ENCODE measurements at regions not wholly inside any gene's neighbourhood (a gene's known extent, or its start where the extent isn't known, plus 50 kb on each side); places are given as distances from the start of the nearest gene placed in this dataset.

DNA sequence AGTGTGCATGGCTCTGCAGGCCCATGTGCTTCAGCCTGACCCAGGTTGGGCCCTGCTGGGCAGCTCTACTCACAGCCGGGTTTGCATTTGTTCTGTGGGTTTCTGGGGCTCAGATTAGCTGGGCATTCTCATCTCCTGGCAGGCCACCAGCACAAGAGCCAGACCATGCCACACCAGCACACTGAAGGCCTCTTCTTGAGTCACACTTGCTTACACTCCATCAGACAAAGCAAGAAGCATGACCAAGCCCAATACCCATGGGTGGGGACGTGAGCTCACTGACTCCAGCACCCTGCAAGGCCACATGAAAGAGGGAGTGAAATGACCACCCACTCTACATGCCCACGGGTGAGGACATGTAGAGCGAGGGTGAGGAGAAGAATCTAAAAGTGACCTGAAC is 257.8 kb upstream of the PPP2R2D start:
- dilution Hi-C loops (cut with MboI; ENCODE audit: extremely low pct_ligation_motif_present, low sequenced_read_pairs) (no loop called here), intact Hi-C loops (cut with micrococcal nuclease) (no loop called here)
- DNase-seq (ENCODE audit: low read depth, low spot score) (no peak), FAIRE-seq (no peak)
- peaks cover 14% of the 10 kb centered on the region for H3K9me3 ChIP-seq (replicated peaks; ENCODE audit: control insufficient read depth, insufficient read depth, low read length)
- H4K20me1 ChIP-seq (replicated peaks; ENCODE audit: control insufficient read depth, extremely low read depth, insufficient read depth, low read length), result no peaks in the 10 kb centered on the region
- BruUV-seq (replicated peaks), result no TSS peak
- no peaks in the 10 kb centered on the region for H3K9me1 ChIP-seq (replicated peaks; ENCODE audit: control insufficient read depth, extremely low read depth, insufficient read depth, low read length)
- H3K36me3 ChIP-seq (ENCODE audit: control insufficient read depth in 2 of 2, extremely low read depth in 1 of 2, insufficient read depth in 2 of 2, low read length in 2 of 2), result no peaks in the 10 kb centered on the region
- H3K4me3 ChIP-seq (replicated peaks in 1 of 3; ENCODE audit: insufficient read depth in 1 of 3, low read depth in 1 of 3, low read length in 3 of 3), result no peak overlapping the region
- no peaks in the 10 kb centered on the region for H3K4me1 ChIP-seq (ENCODE audit: control insufficient read depth, extremely low read depth, insufficient read depth, low read length)
- H3K27ac ChIP-seq (ENCODE audit: insufficient read depth, low read depth, low read length), result no peak overlapping the region
- no peak for TF ChIP-seq GATA2 (IDR thresholded peaks at IDR 0.05; ENCODE audit: insufficient read depth, insufficient read length, low read depth, low read length)
- POLR2A ChIA-PET, result no interaction called here
- CTCF ChIA-PET, result no interaction called here
- H3K9ac ChIP-seq (replicated peaks; ENCODE audit: extremely low read depth, insufficient read depth, low read length), result no peak overlapping the region
- H2AFZ ChIP-seq (ENCODE audit: low read depth, low read length), result no peak overlapping the region
- no peaks in the 10 kb centered on the region for H3K79me2 ChIP-seq (ENCODE audit: control insufficient read depth, insufficient read depth, low read length)
- no peak overlapping the region for H3K4me2 ChIP-seq (ENCODE audit: insufficient read depth, low read length)
- H3K27me3 ChIP-seq (ENCODE audit: control insufficient read depth in 2 of 2, insufficient read depth in 2 of 2, low read length in 2 of 2), result no peaks in the 10 kb centered on the region

DNA sequence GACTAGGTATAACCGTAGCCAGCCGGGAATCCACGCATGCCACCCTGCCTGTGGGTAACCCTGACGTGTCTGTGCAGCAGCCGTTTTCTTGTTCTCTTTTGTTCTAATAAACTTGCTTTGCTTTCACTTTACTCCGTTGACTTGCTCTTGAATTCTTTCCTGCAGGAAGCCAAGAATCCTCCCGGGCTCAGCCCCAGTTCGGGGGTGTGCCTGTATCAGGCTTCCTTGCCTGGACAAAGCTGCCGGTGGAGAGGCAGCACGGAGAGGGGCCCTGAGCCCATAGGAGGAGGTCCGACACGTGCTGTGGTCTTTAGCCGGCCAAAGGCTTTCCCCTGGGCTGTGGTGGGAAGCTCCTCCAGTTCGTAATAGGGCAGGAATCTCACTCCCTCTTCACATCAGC is 256.5 kb upstream of the PPP2R2D start:
- H3K36me3 ChIP-seq (ENCODE audit: control insufficient read depth in 2 of 2, extremely low read depth in 1 of 2, insufficient read depth in 2 of 2, low read length in 2 of 2), result no peaks in the 10 kb centered on the region
- no peaks in the 10 kb centered on the region for H3K9me1 ChIP-seq (replicated peaks; ENCODE audit: control insufficient read depth, extremely low read depth, insufficient read depth, low read length)
- BruUV-seq (replicated peaks), result no TSS peak
- H2AFZ ChIP-seq (ENCODE audit: low read depth, low read length), result no peak overlapping the region
- no peak overlapping the region for H3K9ac ChIP-seq (replicated peaks; ENCODE audit: extremely low read depth, insufficient read depth, low read length)
- POLR2A ChIA-PET, result no interaction called here
- no peak overlapping the region for H3K4me3 ChIP-seq (replicated peaks in 1 of 3; ENCODE audit: insufficient read depth in 1 of 3, low read depth in 1 of 3, low read length in 3 of 3)
- H3K27ac ChIP-seq (ENCODE audit: insufficient read depth, low read depth, low read length), result no peak overlapping the region
- dilution Hi-C loops (cut with MboI; ENCODE audit: extremely low pct_ligation_motif_present, low sequenced_read_pairs), result no loop called here
- H4K20me1 ChIP-seq (replicated peaks; ENCODE audit: control insufficient read depth, extremely low read depth, insufficient read depth, low read length), result no peaks in the 10 kb centered on the region
- CTCF ChIA-PET, result no interaction called here
- no peaks in the 10 kb centered on the region for H3K79me2 ChIP-seq (ENCODE audit: control insufficient read depth, insufficient read depth, low read length)
- H3K4me1 ChIP-seq (ENCODE audit: control insufficient read depth, extremely low read depth, insufficient read depth, low read length), result no peaks in the 10 kb centered on the region
- H3K9me3 ChIP-seq (replicated peaks; ENCODE audit: control insufficient read depth, insufficient read depth, low read length), result peaks cover 8% of the 10 kb centered on the region
- no peak overlapping the region for H3K4me2 ChIP-seq (ENCODE audit: insufficient read depth, low read length)
- no peak for DNase-seq (ENCODE audit: low read depth, low spot score)
- H3K27me3 ChIP-seq (ENCODE audit: control insufficient read depth in 2 of 2, insufficient read depth in 2 of 2, low read length in 2 of 2), result no peaks in the 10 kb centered on the region
- TF ChIP-seq CTCF (IDR thresholded peaks at IDR 0.05; ENCODE audit: extremely low read depth in 1 of 2, insufficient read depth in 1 of 2, low read depth in 1 of 2, low read length in 2 of 2), result no peak
- TF ChIP-seq, protein P1, sequence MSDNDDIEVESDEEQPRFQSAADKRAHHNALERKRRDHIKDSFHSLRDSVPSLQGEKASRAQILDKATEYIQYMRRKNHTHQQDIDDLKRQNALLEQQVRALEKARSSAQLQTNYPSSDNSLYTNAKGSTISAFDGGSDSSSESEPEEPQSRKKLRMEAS (IDR thresholded peaks at IDR 0.05; ENCODE audit: insufficient read depth, insufficient read length), result no peak
- no peak for TF ChIP-seq GATA2 (IDR thresholded peaks at IDR 0.05; ENCODE audit: insufficient read depth, insufficient read length, low read depth, low read length)
- no peak for TF ChIP-seq EZH2 (IDR thresholded peaks at IDR 0.05; ENCODE audit: borderline replicate concordance, low read depth, low read length, severe bottlenecking)
- no peak for TF ChIP-seq POLR2AphosphoS5 (IDR thresholded peaks at IDR 0.05; ENCODE audit: insufficient read depth, low read depth, low read length)
- no peak for TF ChIP-seq FOS (IDR thresholded peaks at IDR 0.05; ENCODE audit: borderline replicate concordance, insufficient read depth, low read length)
- no peak for TF ChIP-seq POLR2A (IDR thresholded peaks at IDR 0.05; ENCODE audit: low read depth, low read length)
- no peak for TF ChIP-seq MYC (IDR thresholded peaks at IDR 0.05; ENCODE audit: low read depth, low read length)
- no peak for TF ChIP-seq JUN (IDR thresholded peaks at IDR 0.05; ENCODE audit: borderline replicate concordance, insufficient read depth, insufficient read length, low read depth)
- no peak for FAIRE-seq
- intact Hi-C loops (cut with micrococcal nuclease), result no loop called here
